ENCODE measurements at regions not wholly inside any gene's neighbourhood (a gene's known extent, or its start where the extent isn't known, plus 50 kb on each side); places are given as distances from the start of the nearest gene placed in this dataset.

- no peak for DNase-seq
Observed at GRCh38 chr16:11476676-11477075, 110.0 kb downstream of the LITAF start.

- DNase-seq = no peak
Observed at GRCh38 chr16:11478431-11479119, 108.1 kb downstream of the LITAF start.

GRCh38 chr16:11479916-11480315 is 106.8 kb downstream of the LITAF start:
- DNase-seq = no peak

GRCh38 chr16:11480634-11481033 is 106.1 kb downstream of the LITAF start:
- DNase-seq = no peak

GRCh38 chr16:11481987-11482386 is 104.7 kb downstream of the LITAF start:
- no peak for DNase-seq

GRCh38 chr16:11482946-11483748 is 103.6 kb downstream of the LITAF start:
- DNase-seq = no peak

- DNase-seq = no peak
Observed at GRCh38 chr16:11484691-11485258, 101.9 kb downstream of the LITAF start.

GRCh38 chr16:11485676-11486075 is 101.0 kb downstream of the LITAF start:
- DNase-seq = no peak

GRCh38 chr16:11487289-11487688 is 99.4 kb downstream of the LITAF start:
- DNase-seq = no peak

- no peak for DNase-seq
Observed at GRCh38 chr16:11488304-11488703, 98.4 kb downstream of the LITAF start.

GRCh38 chr16:11491524-11491923 is 95.2 kb downstream of the LITAF start:
- no peak for DNase-seq

GRCh38 chr16:11492808-11493530 is 93.8 kb downstream of the LITAF start:
- DNase-seq = no peak

- no peak for DNase-seq
Observed at GRCh38 chr16:11493531-11493929, 93.2 kb downstream of the LITAF start.

- no peak for DNase-seq
Observed at GRCh38 chr16:11494029-11494428, 92.7 kb downstream of the LITAF start.

GRCh38 chr16:11494433-11494832 is 92.3 kb downstream of the LITAF start:
- no peak for DNase-seq

GRCh38 chr16:11495066-11495407 is 91.7 kb downstream of the LITAF start:
- no peak for DNase-seq

Measured in activated CD4-positive, CD25-positive, alpha-beta regulatory T cell (primary cell).